Panc1 (cell line): ENCODE measurements at regions not wholly inside any gene's neighbourhood (a gene's known extent, or its start where the extent isn't known, plus 50 kb on each side); places are given as distances from the start of the nearest gene placed in this dataset.

Experiments
- ATAC-seq: fragments of 200-7000 bp; cut with Tn5 transposase; 2 replicates; pipeline ENCODE4 v1.9.1; 2020; ENCODE audit warnings: mild to moderate bottlenecking, moderate library complexity
- BruUV-seq: library from RNA; stranded (reverse); fragments of 400-500 nt; replicated peaks from 2 replicates; lab custom pipeline; 2021; lab: Mats Ljungman, UMichigan
- CTCF ChIA-PET: fragments of 300-600 bp; sonication (Branson Sonifier 250); formaldehyde crosslinking; loops from one replicate; lab custom pipeline; 2022; ENCODE audit warnings: antibody characterized with exemption; lab: Charles Lee
- POLR2A ChIA-PET: fragments of 300-600 bp; sonication (Branson Sonifier 250); formaldehyde crosslinking; loops from one replicate; lab custom pipeline; 2022; ENCODE audit warnings: antibody characterized with exemption; lab: Charles Lee
- DNase-seq: peaks from one replicate; pipeline ENCODE4 v3.0.0-alpha.2; 2010; ENCODE audit warnings: low read depth, low spot score
- H3K27ac ChIP-seq: 2 replicates; pipeline ENCODE4 v1.5.1; 2011; ENCODE audit warnings: mild to moderate bottlenecking, low read length, inconsistent platforms
- H3K27me3 ChIP-seq: fragments of 200-500 bp; sonication (Bioruptor generic); 2 replicates; pipeline ENCODE4 v1.6.0; 2014; ENCODE audit warnings: low read length, inconsistent platforms; ENCODE audit not compliant: control insufficient read depth, insufficient read depth
- H3K36me3 ChIP-seq: fragments of 200-500 bp; sonication (Bioruptor generic); 2 replicates; pipeline ENCODE4 v1.5.1; 2014; ENCODE audit warnings: inconsistent platforms, mild to moderate bottlenecking, low read length, moderate library complexity; ENCODE audit not compliant: control insufficient read depth, insufficient read depth
- H3K4me1 ChIP-seq: 2 replicates; pipeline ENCODE4 v1.5.1; 2011; ENCODE audit warnings: inconsistent platforms, mild to moderate bottlenecking, low read length, moderate library complexity; ENCODE audit not compliant: control insufficient read depth, insufficient read depth
- H3K4me3 ChIP-seq, 2 experiments: 2 replicates each; pipeline ENCODE4 v1.5.1; 2011 to 2012; ENCODE audit warnings: low read depth in 2 of 2, low read length in 2 of 2, mild to moderate bottlenecking in 2 of 2, inconsistent platforms in 1 of 2, moderate library complexity in 1 of 2
- H3K9me3 ChIP-seq: fragments of 200-500 bp; sonication (Bioruptor generic); 2 replicates; pipeline ENCODE4 v1.5.1; 2014; ENCODE audit warnings: low read depth, mild to moderate bottlenecking, inconsistent platforms, low read length, moderate library complexity; ENCODE audit not compliant: control insufficient read depth, insufficient read depth
- POLR2AphosphoS5 ChIP-seq: IDR thresholded peaks from 2 replicates; pipeline ENCODE4 v1.6.1; 2012; ENCODE audit warnings: mild to moderate bottlenecking, low read depth, low read length, moderate library complexity
- SIN3A ChIP-seq: IDR thresholded peaks from 2 replicates; pipeline ENCODE4 v1.6.1; 2012; ENCODE audit warnings: low read depth, mild to moderate bottlenecking, low read length, moderate library complexity, borderline replicate concordance; ENCODE audit not compliant: insufficient read depth
- TCF7L2 ChIP-seq: IDR thresholded peaks from 2 replicates; pipeline ENCODE4 v1.6.1; 2011; ENCODE audit warnings: mild to moderate bottlenecking, low read depth, low read length, inconsistent platforms
- in situ Hi-C: cut with HindIII; loops from 2 replicates; pipeline ENCODE4 v1.10.0; 2016; ENCODE audit warnings: low sequenced_read_pairs, low pct_unique_long_range_greater_than_20kb
- intact Hi-C: fragments of 100-400 bp; cut with micrococcal nuclease; formaldehyde crosslinking; loops from one replicate; pipeline ENCODE4 v1.10.0; 2022; ENCODE audit not compliant: unreplicated experiment
- TF ChIP-seq, protein P1 (sequence below): fragments of 450-650 bp; IDR thresholded peaks from 2 replicates; pipeline ENCODE4 v1.5.1; 2017; ENCODE audit warnings: mild to moderate bottlenecking
- TF ChIP-seq, protein P2 (sequence below), 2 experiments: IDR thresholded peaks; 2 replicates each; pipeline ENCODE4 v1.6.1; 2011 to 2012; ENCODE audit warnings: low read depth in 2 of 2, control low read depth in 1 of 2, low read length in 1 of 2, mild to moderate bottlenecking in 1 of 2, moderate library complexity in 1 of 2; ENCODE audit not compliant: insufficient read depth in 1 of 2

DNA sequence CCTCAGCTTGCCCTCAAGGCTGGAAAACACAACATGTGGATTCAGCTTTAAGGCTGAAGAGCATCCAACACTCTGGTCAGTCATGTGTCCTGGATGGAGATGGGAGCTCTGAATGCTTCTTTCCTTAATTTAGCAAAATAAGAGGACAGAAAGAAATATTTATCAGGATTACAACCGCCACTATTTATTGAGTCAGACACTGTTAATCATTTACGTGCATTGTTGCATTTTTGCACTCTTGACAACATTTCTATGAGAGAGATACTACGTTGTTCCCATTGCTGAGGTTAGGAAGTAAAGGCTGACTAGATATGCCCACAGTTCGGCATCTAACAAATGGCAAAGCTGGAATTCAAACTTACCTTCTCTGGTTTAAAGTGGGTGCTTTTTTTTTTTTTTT lies 101.8 kb upstream of the KMT2C start:
- H3K4me3 ChIP-seq, result no peak overlapping the region
- no peak for ATAC-seq
- in situ Hi-C loops, result no loop called here
- H3K27me3 ChIP-seq, result no peaks in the 10 kb centered on the region
- H3K4me1 ChIP-seq, result no peaks in the 10 kb centered on the region
- TF ChIP-seq, protein P1, sequence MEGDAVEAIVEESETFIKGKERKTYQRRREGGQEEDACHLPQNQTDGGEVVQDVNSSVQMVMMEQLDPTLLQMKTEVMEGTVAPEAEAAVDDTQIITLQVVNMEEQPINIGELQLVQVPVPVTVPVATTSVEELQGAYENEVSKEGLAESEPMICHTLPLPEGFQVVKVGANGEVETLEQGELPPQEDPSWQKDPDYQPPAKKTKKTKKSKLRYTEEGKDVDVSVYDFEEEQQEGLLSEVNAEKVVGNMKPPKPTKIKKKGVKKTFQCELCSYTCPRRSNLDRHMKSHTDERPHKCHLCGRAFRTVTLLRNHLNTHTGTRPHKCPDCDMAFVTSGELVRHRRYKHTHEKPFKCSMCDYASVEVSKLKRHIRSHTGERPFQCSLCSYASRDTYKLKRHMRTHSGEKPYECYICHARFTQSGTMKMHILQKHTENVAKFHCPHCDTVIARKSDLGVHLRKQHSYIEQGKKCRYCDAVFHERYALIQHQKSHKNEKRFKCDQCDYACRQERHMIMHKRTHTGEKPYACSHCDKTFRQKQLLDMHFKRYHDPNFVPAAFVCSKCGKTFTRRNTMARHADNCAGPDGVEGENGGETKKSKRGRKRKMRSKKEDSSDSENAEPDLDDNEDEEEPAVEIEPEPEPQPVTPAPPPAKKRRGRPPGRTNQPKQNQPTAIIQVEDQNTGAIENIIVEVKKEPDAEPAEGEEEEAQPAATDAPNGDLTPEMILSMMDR, result no peak
- POLR2A ChIA-PET, result interaction anchor here (0.7 kb wide), 1 partner anchor 19 kb away, joined by 8 read pairs; no protein-coding TSS in a partner anchor
- no peaks in the 10 kb centered on the region for H3K9me3 ChIP-seq
- CTCF ChIA-PET, result no interaction called here
- intact Hi-C loops, result no loop called here
- H3K27ac ChIP-seq, result no peak overlapping the region
- H3K36me3 ChIP-seq, result no peaks in the 10 kb centered on the region
- no peak for DNase-seq
- no TSS peak for BruUV-seq

DNA sequence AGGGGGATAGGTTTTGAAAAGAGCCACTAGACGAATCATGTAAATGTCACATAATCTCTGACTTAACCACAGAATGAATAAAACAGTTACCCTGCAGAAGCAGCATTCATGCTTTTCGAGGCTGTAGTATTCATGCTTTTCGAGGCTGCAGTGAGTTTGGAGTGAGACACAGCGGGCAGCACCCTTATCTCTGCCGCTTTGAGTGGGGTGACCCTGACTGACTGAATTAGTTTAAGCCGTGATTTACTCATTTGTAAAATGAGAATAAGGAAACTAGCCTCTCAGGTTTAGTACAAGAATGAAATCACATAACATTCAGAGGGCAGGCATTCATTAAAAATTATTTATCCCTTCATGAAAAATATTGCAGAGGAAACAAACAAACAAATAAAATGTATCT lies 92.8 kb upstream of the KMT2C start:
- Histone ChIP-seq H3K27me3 (no peaks in the 10 kb centered on the region), H3K27ac (no peak overlapping the region), H3K4me1 (no peaks in the 10 kb centered on the region), H3K36me3 (no peaks in the 10 kb centered on the region), H3K4me3 (no peak overlapping the region), H3K9me3 (no peaks in the 10 kb centered on the region)
- ATAC-seq, result no peak
- no peak for TF ChIP-seq POLR2AphosphoS5
- TF ChIP-seq TCF7L2, result no peak
- no peak for TF ChIP-seq SIN3A
- TF ChIP-seq, protein P1, result no peak
- TF ChIP-seq, protein P2, sequence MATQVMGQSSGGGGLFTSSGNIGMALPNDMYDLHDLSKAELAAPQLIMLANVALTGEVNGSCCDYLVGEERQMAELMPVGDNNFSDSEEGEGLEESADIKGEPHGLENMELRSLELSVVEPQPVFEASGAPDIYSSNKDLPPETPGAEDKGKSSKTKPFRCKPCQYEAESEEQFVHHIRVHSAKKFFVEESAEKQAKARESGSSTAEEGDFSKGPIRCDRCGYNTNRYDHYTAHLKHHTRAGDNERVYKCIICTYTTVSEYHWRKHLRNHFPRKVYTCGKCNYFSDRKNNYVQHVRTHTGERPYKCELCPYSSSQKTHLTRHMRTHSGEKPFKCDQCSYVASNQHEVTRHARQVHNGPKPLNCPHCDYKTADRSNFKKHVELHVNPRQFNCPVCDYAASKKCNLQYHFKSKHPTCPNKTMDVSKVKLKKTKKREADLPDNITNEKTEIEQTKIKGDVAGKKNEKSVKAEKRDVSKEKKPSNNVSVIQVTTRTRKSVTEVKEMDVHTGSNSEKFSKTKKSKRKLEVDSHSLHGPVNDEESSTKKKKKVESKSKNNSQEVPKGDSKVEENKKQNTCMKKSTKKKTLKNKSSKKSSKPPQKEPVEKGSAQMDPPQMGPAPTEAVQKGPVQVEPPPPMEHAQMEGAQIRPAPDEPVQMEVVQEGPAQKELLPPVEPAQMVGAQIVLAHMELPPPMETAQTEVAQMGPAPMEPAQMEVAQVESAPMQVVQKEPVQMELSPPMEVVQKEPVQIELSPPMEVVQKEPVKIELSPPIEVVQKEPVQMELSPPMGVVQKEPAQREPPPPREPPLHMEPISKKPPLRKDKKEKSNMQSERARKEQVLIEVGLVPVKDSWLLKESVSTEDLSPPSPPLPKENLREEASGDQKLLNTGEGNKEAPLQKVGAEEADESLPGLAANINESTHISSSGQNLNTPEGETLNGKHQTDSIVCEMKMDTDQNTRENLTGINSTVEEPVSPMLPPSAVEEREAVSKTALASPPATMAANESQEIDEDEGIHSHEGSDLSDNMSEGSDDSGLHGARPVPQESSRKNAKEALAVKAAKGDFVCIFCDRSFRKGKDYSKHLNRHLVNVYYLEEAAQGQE (IDR thresholded peaks at IDR 0.05; ENCODE audit: insufficient read depth in 1 of 2, low read depth in 2 of 2, low read length in 1 of 2), result no peak
- in situ Hi-C loops, result no loop called here
- no peak for DNase-seq
- intact Hi-C loops, result no loop called here
- no TSS peak for BruUV-seq
- ChIA-PET CTCF (no interaction called here), POLR2A (no interaction called here)
